Right kidney (tissue), 1 donor: ENCODE measurements at regions not wholly inside any gene's neighbourhood (a gene's known extent, or its start where the extent isn't known, plus 50 kb on each side); places are given as distances from the start of the nearest gene placed in this dataset.

Experiments
- DNase-seq: peaks from one replicate; pipeline ENCODE4 v3.0.0-alpha.2; 2016

- no peak for DNase-seq
Observed at GRCh38 chr1:72781038-72781437, 498.7 kb upstream of the NEGR1 start.

- DNase-seq = no peak
Observed at GRCh38 chr1:72780212-72780611, 497.9 kb upstream of the NEGR1 start.

- no peak for DNase-seq
Observed at GRCh38 chr1:72777918-72778317, 495.6 kb upstream of the NEGR1 start.

- no peak for DNase-seq
Observed at GRCh38 chr1:72763481-72763880, 481.1 kb upstream of the NEGR1 start.

GRCh38 chr1:72759486-72759885 is 477.1 kb upstream of the NEGR1 start:
- DNase-seq = no peak

- DNase-seq = no peak
Observed at GRCh38 chr1:72757843-72758242, 475.5 kb upstream of the NEGR1 start.

GRCh38 chr1:72745413-72745812 is 463.1 kb upstream of the NEGR1 start:
- DNase-seq = no peak

GRCh38 chr1:72734415-72734814 is 452.1 kb upstream of the NEGR1 start:
- DNase-seq = no peak

- no peak for DNase-seq
Observed at GRCh38 chr1:72724951-72725861, 442.9 kb upstream of the NEGR1 start.

- no peak for DNase-seq
Observed at GRCh38 chr1:72705921-72706320, 423.6 kb upstream of the NEGR1 start.

- no peak for DNase-seq
Observed at GRCh38 chr1:72704841-72705477, 422.6 kb upstream of the NEGR1 start.

- DNase-seq = no peak
Observed at GRCh38 chr1:72697410-72697809, 415.1 kb upstream of the NEGR1 start.

- no peak for DNase-seq
Observed at GRCh38 chr1:72693899-72694298, 411.6 kb upstream of the NEGR1 start.

GRCh38 chr1:72693376-72693775 is 411.0 kb upstream of the NEGR1 start:
- no peak for DNase-seq

GRCh38 chr1:72690871-72691270 is 408.5 kb upstream of the NEGR1 start:
- no peak for DNase-seq

GRCh38 chr1:72678683-72679082 is 396.3 kb upstream of the NEGR1 start:
- DNase-seq = no peak

GRCh38 chr1:72670902-72671301 is 388.6 kb upstream of the NEGR1 start:
- DNase-seq = no peak

GRCh38 chr1:72662918-72663317 is 380.6 kb upstream of the NEGR1 start:
- DNase-seq = no peak

- no peak for DNase-seq
Observed at GRCh38 chr1:72650843-72651435, 368.6 kb upstream of the NEGR1 start.

- no peak for DNase-seq
Observed at GRCh38 chr1:72649991-72650390, 367.7 kb upstream of the NEGR1 start.

GRCh38 chr1:72649211-72649888 is 367.0 kb upstream of the NEGR1 start:
- no peak for DNase-seq

GRCh38 chr1:72648465-72648864 is 366.1 kb upstream of the NEGR1 start:
- no peak for DNase-seq

- no peak for DNase-seq
Observed at GRCh38 chr1:72643142-72643541, 360.8 kb upstream of the NEGR1 start.
